H9 (cell line): ENCODE measurements at regions not wholly inside any gene's neighbourhood (a gene's known extent, or its start where the extent isn't known, plus 50 kb on each side); places are given as distances from the start of the nearest gene placed in this dataset.

Source experiments
- DNase-seq: peaks from one replicate; pipeline ENCODE4 v3.0.0-alpha.2; 2017
- H2AFZ ChIP-seq: one replicate; pipeline ENCODE4 v1.6.1; 2013; ENCODE audit warnings: mild to moderate bottlenecking, low read length, control low read depth, moderate library complexity
- H2AK5ac ChIP-seq: 2 replicates; pipeline ENCODE4 v1.6.1; 2013; ENCODE audit warnings: low read length, control low read depth, mixed read lengths; ENCODE audit not compliant: insufficient read length
- H2BK120ac ChIP-seq: one replicate; pipeline ENCODE4 v1.6.1; 2013; ENCODE audit warnings: low read depth, mild to moderate bottlenecking, low read length, control low read depth, inconsistent platforms; ENCODE audit not compliant: poor library complexity, severe bottlenecking
- H2BK12ac ChIP-seq: 2 replicates; pipeline ENCODE4 v1.6.1; 2013; ENCODE audit warnings: low read length, control low read depth, mixed read lengths, low read depth; ENCODE audit not compliant: insufficient read length
- H2BK15ac ChIP-seq: 2 replicates; pipeline ENCODE4 v1.6.1; 2013; ENCODE audit warnings: low read depth, low read length, control low read depth
- H2BK20ac ChIP-seq: one replicate; pipeline ENCODE4 v1.6.1; 2013; ENCODE audit warnings: low read depth, mild to moderate bottlenecking, low read length, control low read depth, inconsistent platforms; ENCODE audit not compliant: poor library complexity, severe bottlenecking
- H2BK5ac ChIP-seq: 2 replicates; pipeline ENCODE4 v1.6.1; 2013; ENCODE audit warnings: low read length, control low read depth, mixed read lengths; ENCODE audit not compliant: insufficient read length
- H3K14ac ChIP-seq: 2 replicates; pipeline ENCODE4 v1.6.1; 2013; ENCODE audit warnings: low read length, control low read depth; ENCODE audit not compliant: insufficient read depth
- H3K18ac ChIP-seq: 2 replicates; pipeline ENCODE4 v1.6.1; 2013; ENCODE audit warnings: low read depth, mild to moderate bottlenecking, mixed read lengths, low read length, control low read depth; ENCODE audit not compliant: insufficient read length
- H3K23ac ChIP-seq: 2 replicates; pipeline ENCODE4 v1.6.1; 2013; ENCODE audit warnings: low read length, control low read depth, mixed read lengths, low read depth; ENCODE audit not compliant: insufficient read length
- H3K23me2 ChIP-seq: 2 replicates; pipeline ENCODE4 v1.6.1; 2013; ENCODE audit warnings: low read depth, mild to moderate bottlenecking, mixed read lengths, low read length, control low read depth; ENCODE audit not compliant: insufficient read length, poor library complexity, severe bottlenecking
- H3K27ac ChIP-seq: 2 replicates; pipeline ENCODE4 v1.5.1; 2013; ENCODE audit warnings: low read length, control low read depth, mixed read lengths, low read depth; ENCODE audit not compliant: insufficient read length
- H3K27me3 ChIP-seq: 2 replicates; pipeline ENCODE4 v1.6.1; 2013; ENCODE audit warnings: low read length, control low read depth, inconsistent platforms; ENCODE audit not compliant: insufficient read depth
- H3K4ac ChIP-seq: 2 replicates; pipeline ENCODE4 v1.6.1; 2013; ENCODE audit warnings: low read depth, mild to moderate bottlenecking, control low read depth, inconsistent platforms, low read length, moderate library complexity
- H3K4me1 ChIP-seq: 2 replicates; pipeline ENCODE4 v1.6.1; 2013; ENCODE audit warnings: low read length, control low read depth, inconsistent platforms; ENCODE audit not compliant: insufficient read depth
- H3K4me2 ChIP-seq: 2 replicates; pipeline ENCODE4 v1.6.1; 2013; ENCODE audit warnings: low read length, control low read depth, mixed read lengths; ENCODE audit not compliant: insufficient read length, insufficient read depth
- H3K56ac ChIP-seq: 2 replicates; pipeline ENCODE4 v1.6.1; 2013; ENCODE audit warnings: low read depth, mild to moderate bottlenecking, mixed read lengths, low read length, control low read depth; ENCODE audit not compliant: insufficient read length
- H3K79me1 ChIP-seq: 2 replicates; pipeline ENCODE4 v1.6.1; 2013; ENCODE audit warnings: low read depth, mild to moderate bottlenecking, moderate library complexity, low read length, control low read depth, inconsistent platforms; ENCODE audit not compliant: insufficient read depth, poor library complexity, severe bottlenecking
- H3K79me2 ChIP-seq: 2 replicates; pipeline ENCODE4 v1.6.1; 2013; ENCODE audit warnings: low read length, control low read depth, inconsistent platforms; ENCODE audit not compliant: insufficient read depth
- H3K9ac ChIP-seq: 2 replicates; pipeline ENCODE4 v1.6.1; 2013; ENCODE audit warnings: low read length, control low read depth, mixed read lengths; ENCODE audit not compliant: insufficient read length; ENCODE audit errors: extremely low read depth
- H3K9me3 ChIP-seq: one replicate; pipeline ENCODE4 v1.6.1; 2013; ENCODE audit warnings: low read depth, low read length, inconsistent platforms; ENCODE audit not compliant: control insufficient read depth
- H3T11ph ChIP-seq: one replicate; pipeline ENCODE4 v1.6.1; 2013; ENCODE audit warnings: mild to moderate bottlenecking, low read length, control low read depth, inconsistent platforms
- H4K20me1 ChIP-seq: one replicate; pipeline ENCODE4 v1.6.1; 2013; ENCODE audit not compliant: control insufficient read depth, insufficient read length, insufficient read depth
- H4K5ac ChIP-seq: 2 replicates; pipeline ENCODE4 v1.6.1; 2013; ENCODE audit warnings: low read depth, mild to moderate bottlenecking, mixed read lengths, low read length, control low read depth; ENCODE audit not compliant: insufficient read length
- H4K8ac ChIP-seq: replicated peaks from 2 replicates; pipeline ENCODE4 v1.6.1; 2013; ENCODE audit warnings: low read length, control low read depth, mixed read lengths, low read depth; ENCODE audit not compliant: insufficient read length
- H4K91ac ChIP-seq: 2 replicates; pipeline ENCODE4 v1.6.1; 2013; ENCODE audit warnings: low read depth, mild to moderate bottlenecking, moderate library complexity, mixed read lengths, low read length, control low read depth; ENCODE audit not compliant: insufficient read length
- H3K27ac Mint-ChIP-seq, 3 experiments: 2 replicates in 2 of 3; 3 replicates in 1 of 3; pipeline ENCODE4 v1.8.0; 2020 to 2021; ENCODE audit warnings: mixed read lengths in 3 of 3, mild to moderate bottlenecking in 1 of 3, moderate library complexity in 1 of 3
- H3K27me3 Mint-ChIP-seq: 2 replicates; pipeline ENCODE4 v1.8.0; 2021; ENCODE audit warnings: low read depth, mild to moderate bottlenecking, moderate library complexity, mixed read lengths
- H3K36me3 Mint-ChIP-seq, 3 experiments: 2 replicates in 2 of 3; 3 replicates in 1 of 3; pipeline ENCODE4 v1.8.0; 2020 to 2021; ENCODE audit warnings: low read depth in 3 of 3, mixed read lengths in 3 of 3; ENCODE audit not compliant: insufficient read depth in 1 of 3
- H3K4me1 Mint-ChIP-seq, 2 experiments: 2 replicates each; pipeline ENCODE4 v1.8.0; 2020; ENCODE audit warnings: mixed read lengths in 2 of 2
- H3K4me3 Mint-ChIP-seq, 2 experiments: 2 replicates in 1 of 2; 3 replicates in 1 of 2; pipeline ENCODE4 v1.8.0; 2020 to 2021; ENCODE audit warnings: mild to moderate bottlenecking in 2 of 2, mixed read lengths in 2 of 2, moderate library complexity in 1 of 2
- H3K9me3 Mint-ChIP-seq, 2 experiments: 2 replicates in 1 of 2; 3 replicates in 1 of 2; pipeline ENCODE4 v1.8.0; 2020; ENCODE audit warnings: mild to moderate bottlenecking in 2 of 2, mixed read lengths in 2 of 2, moderate library complexity in 1 of 2
- CTCF ChIP-seq: fragments of 200-600 bp; sonication (generic); conservative IDR thresholded peaks from 3 replicates; pipeline ENCODE4 v1.8.0; 2021; ENCODE audit warnings: antibody characterized with exemption, mild to moderate bottlenecking
- WGBS: extraction: QIAGEN DNeasy Blood & Tissue Kit; methylation state at CpG from one replicate; pipeline ENCODE4 v1.1.7; 2013; ENCODE audit warnings: missing lambda C conversion rate, low lambda C conversion rate, mixed read lengths; ENCODE audit not compliant: insufficient read length; ENCODE audit errors: extremely low coverage; 5-methylcytosine and 5-hydroxymethylcytosine counted together

GRCh38 chr2:183222751-183223150 is 98.5 kb downstream of the NUP35 start:
- no peak overlapping the region for H3K27ac Mint-ChIP-seq
- Histone ChIP-seq H3K79me2 (no peaks in the 10 kb centered on the region), H2BK15ac (no peak overlapping the region), H3K27ac (no peak overlapping the region), H2BK12ac (no peak overlapping the region), H2AK5ac (no peak overlapping the region), H2AFZ (no peak overlapping the region), H3K27me3 (no peaks in the 10 kb centered on the region), H3K23ac (no peak overlapping the region), H4K91ac (no peak overlapping the region), H3K56ac (no peak overlapping the region), H4K20me1 (no peaks in the 10 kb centered on the region), H2BK120ac (no peak overlapping the region), H2BK20ac (no peak overlapping the region), H2BK5ac (no peak overlapping the region), H3K4me1 (no peaks in the 10 kb centered on the region; the same call in 1 of the 2 replicates), H3K9me3 (no peaks in the 10 kb centered on the region), H3K4me2 (no peak overlapping the region), H3K14ac (no peak overlapping the region), H3K4ac (no peak overlapping the region), H3T11ph (no peak overlapping the region), H3K23me2 (no peaks in the 10 kb centered on the region), H4K8ac (no peak overlapping the region), H3K9ac (no peak overlapping the region), H3K18ac (no peak overlapping the region), H3K79me1 (no peaks in the 10 kb centered on the region), H4K5ac (no peak overlapping the region)
- H3K27me3 Mint-ChIP-seq, result no peaks in the 10 kb centered on the region
- no CpG with 5 or more reads among the region's 5 CpGs for WGBS
- H3K4me1 Mint-ChIP-seq, result peaks cover 3 to 7% of the 10 kb centered on the region in 2 experiments
- no peaks in the 10 kb centered on the region; a peak in 1 of 5 replicates for H3K9me3 Mint-ChIP-seq
- no peak for TF ChIP-seq CTCF
- no peak for DNase-seq
- H3K36me3 Mint-ChIP-seq, result 0 out of 7 replicates have a peak, but pooled peaks cover 0 to 2% (median 0%) of the 10 kb centered on the region in 3 experiments
- H3K4me3 Mint-ChIP-seq, result no peak overlapping the region
